A549 (cell line): ENCODE measurements at regions not wholly inside any gene's neighbourhood (a gene's known extent, or its start where the extent isn't known, plus 50 kb on each side); places are given as distances from the start of the nearest gene placed in this dataset.

Experiments
- CEBPB ChIP-seq, 2 experiments: fragments of >200 bp in 1 of 2; sonication (Bioruptor Twin) in 1 of 2; formaldehyde crosslinking in 1 of 2; IDR thresholded peaks; 2 replicates each; pipeline ENCODE4 v1.6.1; 2012 to 2016
- CHD2 ChIP-seq: fragments of 150-350 bp; IDR thresholded peaks from 2 replicates; pipeline ENCODE4 v1.6.1; 2014; ENCODE audit warnings: low read length; ENCODE audit not compliant: partially characterized antibody
- JUNB ChIP-seq: fragments of >200 bp; sonication (Bioruptor Twin); formaldehyde crosslinking; IDR thresholded peaks from 2 replicates; pipeline ENCODE4 v1.6.1; 2016
- RNF2 ChIP-seq: fragments of 200-600 bp; sonication (generic); IDR thresholded peaks from 2 replicates; pipeline ENCODE4 v1.6.1; 2016; ENCODE audit warnings: low read depth, mild to moderate bottlenecking, antibody characterized with exemption, moderate library complexity, borderline replicate concordance
- TF ChIP-seq, protein P1 (sequence below): fragments of >200 bp; sonication (Bioruptor Twin); formaldehyde crosslinking; IDR thresholded peaks from 3 replicates; pipeline ENCODE4 v1.5.1; 2016

DNA sequence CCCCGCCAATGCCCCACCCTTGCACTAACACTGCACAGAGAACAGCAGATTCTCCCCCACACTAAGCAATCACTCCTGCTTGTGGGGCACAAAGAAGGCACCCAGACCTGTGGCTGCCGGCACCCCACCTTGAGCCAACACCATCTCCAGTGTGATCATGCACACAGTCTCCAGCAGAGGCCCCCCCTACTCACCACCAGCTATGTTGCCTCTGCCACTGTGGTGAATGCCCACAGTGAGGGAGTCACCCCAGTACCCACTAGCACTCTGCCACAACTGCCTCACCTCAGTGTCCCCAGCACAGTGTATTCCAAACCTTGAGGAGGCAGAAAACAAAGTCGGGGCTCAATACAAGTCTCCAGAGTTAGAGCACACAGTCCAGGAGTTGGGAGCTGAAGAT, 261.7 kb upstream of the SSTR1 start:
- TF ChIP-seq CHD2, result no peak
- TF ChIP-seq CEBPB (IDR thresholded peaks at IDR 0.05), result no peak
- TF ChIP-seq RNF2, result no peak
- TF ChIP-seq, protein P1, sequence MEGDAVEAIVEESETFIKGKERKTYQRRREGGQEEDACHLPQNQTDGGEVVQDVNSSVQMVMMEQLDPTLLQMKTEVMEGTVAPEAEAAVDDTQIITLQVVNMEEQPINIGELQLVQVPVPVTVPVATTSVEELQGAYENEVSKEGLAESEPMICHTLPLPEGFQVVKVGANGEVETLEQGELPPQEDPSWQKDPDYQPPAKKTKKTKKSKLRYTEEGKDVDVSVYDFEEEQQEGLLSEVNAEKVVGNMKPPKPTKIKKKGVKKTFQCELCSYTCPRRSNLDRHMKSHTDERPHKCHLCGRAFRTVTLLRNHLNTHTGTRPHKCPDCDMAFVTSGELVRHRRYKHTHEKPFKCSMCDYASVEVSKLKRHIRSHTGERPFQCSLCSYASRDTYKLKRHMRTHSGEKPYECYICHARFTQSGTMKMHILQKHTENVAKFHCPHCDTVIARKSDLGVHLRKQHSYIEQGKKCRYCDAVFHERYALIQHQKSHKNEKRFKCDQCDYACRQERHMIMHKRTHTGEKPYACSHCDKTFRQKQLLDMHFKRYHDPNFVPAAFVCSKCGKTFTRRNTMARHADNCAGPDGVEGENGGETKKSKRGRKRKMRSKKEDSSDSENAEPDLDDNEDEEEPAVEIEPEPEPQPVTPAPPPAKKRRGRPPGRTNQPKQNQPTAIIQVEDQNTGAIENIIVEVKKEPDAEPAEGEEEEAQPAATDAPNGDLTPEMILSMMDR, result no peak
- TF ChIP-seq JUNB, result no peak
